Panc1 (cell line): ENCODE measurements at regions not wholly inside any gene's neighbourhood (a gene's known extent, or its start where the extent isn't known, plus 50 kb on each side); places are given as distances from the start of the nearest gene placed in this dataset.

Source experiments
- ATAC-seq: fragments of 200-7000 bp; cut with Tn5 transposase; 2 replicates; pipeline ENCODE4 v1.9.1; 2020; ENCODE audit warnings: mild to moderate bottlenecking, moderate library complexity
- BruUV-seq: library from RNA; stranded (reverse); fragments of 400-500 nt; replicated peaks from 2 replicates; lab custom pipeline; 2021; lab: Mats Ljungman, UMichigan
- CTCF ChIA-PET: fragments of 300-600 bp; sonication (Branson Sonifier 250); formaldehyde crosslinking; loops from one replicate; lab custom pipeline; 2022; ENCODE audit warnings: antibody characterized with exemption; lab: Charles Lee
- POLR2A ChIA-PET: fragments of 300-600 bp; sonication (Branson Sonifier 250); formaldehyde crosslinking; loops from one replicate; lab custom pipeline; 2022; ENCODE audit warnings: antibody characterized with exemption; lab: Charles Lee
- DNase-seq: peaks from one replicate; pipeline ENCODE4 v3.0.0-alpha.2; 2010; ENCODE audit warnings: low read depth, low spot score
- H3K27ac ChIP-seq: 2 replicates; pipeline ENCODE4 v1.5.1; 2011; ENCODE audit warnings: mild to moderate bottlenecking, low read length, inconsistent platforms
- H3K27me3 ChIP-seq: fragments of 200-500 bp; sonication (Bioruptor generic); 2 replicates; pipeline ENCODE4 v1.6.0; 2014; ENCODE audit warnings: low read length, inconsistent platforms; ENCODE audit not compliant: control insufficient read depth, insufficient read depth
- H3K36me3 ChIP-seq: fragments of 200-500 bp; sonication (Bioruptor generic); 2 replicates; pipeline ENCODE4 v1.5.1; 2014; ENCODE audit warnings: inconsistent platforms, mild to moderate bottlenecking, low read length, moderate library complexity; ENCODE audit not compliant: control insufficient read depth, insufficient read depth
- H3K4me1 ChIP-seq: 2 replicates; pipeline ENCODE4 v1.5.1; 2011; ENCODE audit warnings: inconsistent platforms, mild to moderate bottlenecking, low read length, moderate library complexity; ENCODE audit not compliant: control insufficient read depth, insufficient read depth
- H3K4me3 ChIP-seq, 2 experiments: 2 replicates each; pipeline ENCODE4 v1.5.1; 2011 to 2012; ENCODE audit warnings: low read depth in 2 of 2, low read length in 2 of 2, mild to moderate bottlenecking in 2 of 2, inconsistent platforms in 1 of 2, moderate library complexity in 1 of 2
- H3K9me3 ChIP-seq: fragments of 200-500 bp; sonication (Bioruptor generic); 2 replicates; pipeline ENCODE4 v1.5.1; 2014; ENCODE audit warnings: low read depth, mild to moderate bottlenecking, inconsistent platforms, low read length, moderate library complexity; ENCODE audit not compliant: control insufficient read depth, insufficient read depth
- CTCF ChIP-seq: fragments of 450-650 bp; IDR thresholded peaks from 2 replicates; pipeline ENCODE4 v1.5.1; 2017; ENCODE audit warnings: mild to moderate bottlenecking
- POLR2AphosphoS5 ChIP-seq: IDR thresholded peaks from 2 replicates; pipeline ENCODE4 v1.6.1; 2012; ENCODE audit warnings: mild to moderate bottlenecking, low read depth, low read length, moderate library complexity
- REST ChIP-seq, 2 experiments: IDR thresholded peaks; 2 replicates each; pipeline ENCODE4 v1.6.1; 2011 to 2012; ENCODE audit warnings: low read depth in 2 of 2, control low read depth in 1 of 2, low read length in 1 of 2, mild to moderate bottlenecking in 1 of 2, moderate library complexity in 1 of 2; ENCODE audit not compliant: insufficient read depth in 1 of 2
- SIN3A ChIP-seq: IDR thresholded peaks from 2 replicates; pipeline ENCODE4 v1.6.1; 2012; ENCODE audit warnings: low read depth, mild to moderate bottlenecking, low read length, moderate library complexity, borderline replicate concordance; ENCODE audit not compliant: insufficient read depth
- TCF7L2 ChIP-seq: IDR thresholded peaks from 2 replicates; pipeline ENCODE4 v1.6.1; 2011; ENCODE audit warnings: mild to moderate bottlenecking, low read depth, low read length, inconsistent platforms
- in situ Hi-C: cut with HindIII; loops from 2 replicates; pipeline ENCODE4 v1.10.0; 2016; ENCODE audit warnings: low sequenced_read_pairs, low pct_unique_long_range_greater_than_20kb
- intact Hi-C: fragments of 100-400 bp; cut with micrococcal nuclease; formaldehyde crosslinking; loops from one replicate; pipeline ENCODE4 v1.10.0; 2022; ENCODE audit not compliant: unreplicated experiment

- no TSS peak for BruUV-seq
- Histone ChIP-seq H3K9me3 (no peaks in the 10 kb centered on the region), H3K36me3 (no peaks in the 10 kb centered on the region), H3K27ac (no peak overlapping the region), H3K4me3 (no peak overlapping the region), H3K4me1 (no peaks in the 10 kb centered on the region), H3K27me3 (no peaks in the 10 kb centered on the region)
- ChIA-PET CTCF (no interaction called here), POLR2A (no interaction called here)
- in situ Hi-C loops: no loop called here
- no peak for DNase-seq
- ATAC-seq: no peak
- intact Hi-C loops: no loop called here
- TF ChIP-seq CTCF: no peak
- no peak for TF ChIP-seq REST (IDR thresholded peaks at IDR 0.05; ENCODE audit: insufficient read depth in 1 of 2, low read depth in 2 of 2, low read length in 1 of 2)
These were observed 89.1 kb upstream of the GALNT15 start for GRCh38 chr3:16085410-16085809.

GRCh38 chr3:16085884-16086608 is 88.4 kb upstream of the GALNT15 start:
- Histone ChIP-seq H3K9me3 (no peaks in the 10 kb centered on the region), H3K27ac (no peak overlapping the region), H3K36me3 (no peaks in the 10 kb centered on the region), H3K27me3 (no peaks in the 10 kb centered on the region), H3K4me1 (no peaks in the 10 kb centered on the region), H3K4me3 (no peak overlapping the region)
- TF ChIP-seq POLR2AphosphoS5 (no peak), REST (IDR thresholded peaks at IDR 0.05; ENCODE audit: insufficient read depth in 1 of 2, low read depth in 2 of 2, low read length in 1 of 2) (no peak), TCF7L2 (no peak), CTCF (no peak), SIN3A (no peak)
- ATAC-seq (no peak), DNase-seq (no peak)
- in situ Hi-C loops (no loop called here), intact Hi-C loops (no loop called here)
- ChIA-PET POLR2A (no interaction called here), CTCF (no interaction called here)
- BruUV-seq: no TSS peak
